ENCODE measurements at regions not wholly inside any gene's neighbourhood (a gene's known extent, or its start where the extent isn't known, plus 50 kb on each side); places are given as distances from the start of the nearest gene placed in this dataset.

GRCh38 chr12:65670775-65671174 lies 153.5 kb upstream of the HMGA2 start:
- peak overlapping the region; percentile 51 for H3K27ac ChIP-seq (ENCODE audit: low read depth, low read length)
- no peaks in the 10 kb centered on the region for H3K79me2 ChIP-seq (ENCODE audit: insufficient read depth, low read length)
- H4K20me1 ChIP-seq (ENCODE audit: insufficient read depth, low read length), result no peaks in the 10 kb centered on the region
- H3K4me1 ChIP-seq (ENCODE audit: insufficient read depth, low read length), result peaks cover 24% of the 10 kb centered on the region
- H3K27ac Mint-ChIP-seq (ENCODE audit: unreplicated experiment), result peak overlapping the region; percentile 34
- peaks cover 45% of the 10 kb centered on the region for H3K4me1 Mint-ChIP-seq (ENCODE audit: low read depth, unreplicated experiment)
- FAIRE-seq (peak; percentile 78), DNase-seq (ENCODE audit: low read depth) (peak; percentile 85)
- H3K36me3 ChIP-seq (ENCODE audit: insufficient read depth, low read length), result no peaks in the 10 kb centered on the region
- H3K4me3 ChIP-seq (ENCODE audit: insufficient read depth, low read depth, low read length), result no peak overlapping the region
- H2AFZ ChIP-seq (ENCODE audit: low read depth, low read length), result no peak overlapping the region
- no peaks in the 10 kb centered on the region for H3K27me3 Mint-ChIP-seq (ENCODE audit: low read depth, unreplicated experiment)
- H3K27me3 ChIP-seq (ENCODE audit: insufficient read depth, low read length), result no peaks in the 10 kb centered on the region
- no peaks in the 10 kb centered on the region for H3K36me3 Mint-ChIP-seq (ENCODE audit: low read depth, unreplicated experiment)
- no peak overlapping the region for H3K4me3 Mint-ChIP-seq (ENCODE audit: unreplicated experiment)
- H3K4me2 ChIP-seq (ENCODE audit: low read length), result peak overlapping the region; percentile 1
- H3K9me3 ChIP-seq (ENCODE audit: insufficient read depth, low read depth, low read length), result no peaks in the 10 kb centered on the region
- no peak overlapping the region for H3K9ac ChIP-seq (ENCODE audit: low read length)
- no peaks in the 10 kb centered on the region for H3K9me3 Mint-ChIP-seq (ENCODE audit: unreplicated experiment)
- TF ChIP-seq EZH2 (IDR thresholded peaks at IDR 0.05; ENCODE audit: insufficient read depth, low read length), result no peak

- Histone ChIP-seq H3K4me3 (ENCODE audit: insufficient read depth, low read depth, low read length) (no peak overlapping the region), H3K4me1 (ENCODE audit: insufficient read depth, low read length) (peaks cover 16% of the 10 kb centered on the region), H3K27me3 (ENCODE audit: insufficient read depth, low read length) (no peaks in the 10 kb centered on the region), H3K9ac (ENCODE audit: low read length) (no peak overlapping the region), H3K79me2 (ENCODE audit: insufficient read depth, low read length) (no peaks in the 10 kb centered on the region), H3K9me3 (ENCODE audit: insufficient read depth, low read depth, low read length) (no peaks in the 10 kb centered on the region), H2AFZ (ENCODE audit: low read depth, low read length) (no peak overlapping the region), H3K27ac (ENCODE audit: low read depth, low read length) (no peak overlapping the region), H4K20me1 (ENCODE audit: insufficient read depth, low read length) (no peaks in the 10 kb centered on the region), H3K4me2 (ENCODE audit: low read length) (no peak overlapping the region), H3K36me3 (ENCODE audit: insufficient read depth, low read length) (no peaks in the 10 kb centered on the region)
- Mint-ChIP-seq H3K4me3 (ENCODE audit: unreplicated experiment) (no peak overlapping the region), H3K36me3 (ENCODE audit: low read depth, unreplicated experiment) (no peaks in the 10 kb centered on the region), H3K27ac (ENCODE audit: unreplicated experiment) (no peak overlapping the region), H3K4me1 (ENCODE audit: low read depth, unreplicated experiment) (peaks cover 37% of the 10 kb centered on the region), H3K27me3 (ENCODE audit: low read depth, unreplicated experiment) (no peaks in the 10 kb centered on the region), H3K9me3 (ENCODE audit: unreplicated experiment) (no peaks in the 10 kb centered on the region)
- DNase-seq (ENCODE audit: low read depth), result no peak
- no peak for TF ChIP-seq CTCF (IDR thresholded peaks at IDR 0.05; ENCODE audit: insufficient read depth, low read depth, low read length)
- no peak for TF ChIP-seq EZH2 (IDR thresholded peaks at IDR 0.05; ENCODE audit: insufficient read depth, low read length)
- no peak for FAIRE-seq
These were observed 151.8 kb upstream of the HMGA2 start for GRCh38 chr12:65672441-65672840.

- H3K79me2 ChIP-seq (ENCODE audit: insufficient read depth, low read length), result no peaks in the 10 kb centered on the region
- DNase-seq (ENCODE audit: low read depth) (no peak), FAIRE-seq (no peak)
- no peak overlapping the region for H3K4me2 ChIP-seq (ENCODE audit: low read length)
- H3K27me3 ChIP-seq (ENCODE audit: insufficient read depth, low read length), result no peaks in the 10 kb centered on the region
- H4K20me1 ChIP-seq (ENCODE audit: insufficient read depth, low read length), result no peaks in the 10 kb centered on the region
- H3K9me3 ChIP-seq (ENCODE audit: insufficient read depth, low read depth, low read length), result no peaks in the 10 kb centered on the region
- no peaks in the 10 kb centered on the region for H3K36me3 ChIP-seq (ENCODE audit: insufficient read depth, low read length)
- H3K27ac ChIP-seq (ENCODE audit: low read depth, low read length), result no peak overlapping the region
- Mint-ChIP-seq H3K9me3 (ENCODE audit: unreplicated experiment) (peaks cover 3% of the 10 kb centered on the region), H3K36me3 (ENCODE audit: low read depth, unreplicated experiment) (no peaks in the 10 kb centered on the region), H3K27ac (ENCODE audit: unreplicated experiment) (no peak overlapping the region), H3K4me1 (ENCODE audit: low read depth, unreplicated experiment) (peaks cover 34% of the 10 kb centered on the region), H3K4me3 (ENCODE audit: unreplicated experiment) (no peak overlapping the region), H3K27me3 (ENCODE audit: low read depth, unreplicated experiment) (no peaks in the 10 kb centered on the region)
- no peak overlapping the region for H3K4me3 ChIP-seq (ENCODE audit: insufficient read depth, low read depth, low read length)
- H3K9ac ChIP-seq (ENCODE audit: low read length), result no peak overlapping the region
- H2AFZ ChIP-seq (ENCODE audit: low read depth, low read length), result no peak overlapping the region
- no peak for TF ChIP-seq CTCF (IDR thresholded peaks at IDR 0.05; ENCODE audit: insufficient read depth, low read depth, low read length)
- TF ChIP-seq EZH2 (IDR thresholded peaks at IDR 0.05; ENCODE audit: insufficient read depth, low read length), result no peak
- peaks cover 16% of the 10 kb centered on the region for H3K4me1 ChIP-seq (ENCODE audit: insufficient read depth, low read length)
These were observed 151.1 kb upstream of the HMGA2 start for GRCh38 chr12:65673156-65673690.

Data from astrocyte (in vitro differentiated cells and primary cell).